GM19043 (cell line): ENCODE measurements at regions not wholly inside any gene's neighbourhood (a gene's known extent, or its start where the extent isn't known, plus 50 kb on each side); places are given as distances from the start of the nearest gene placed in this dataset.

Experiments
- ATAC-seq: cut with Tn5 transposase; IDR thresholded peaks from one replicate; pipeline ENCODE4 v1.9.1; 2021; ENCODE audit warnings: low read depth; ENCODE audit not compliant: unreplicated experiment

- no peak for ATAC-seq
Observed at GRCh38 chr14:97602438-97603117, 805.4 kb downstream of the VRK1 start.

- no peak for ATAC-seq
Observed at GRCh38 chr14:97603201-97603600, 806.0 kb downstream of the VRK1 start.

GRCh38 chr14:97604731-97605130 lies 807.5 kb downstream of the VRK1 start:
- no peak for ATAC-seq

- no peak for ATAC-seq
Observed at GRCh38 chr14:97618401-97618800, 821.2 kb downstream of the VRK1 start.

- ATAC-seq: no peak
Observed at GRCh38 chr14:97618917-97619690, 821.9 kb downstream of the VRK1 start.

GRCh38 chr14:97620066-97620465 lies 822.9 kb downstream of the VRK1 start:
- no peak for ATAC-seq

- no peak for ATAC-seq
Observed at GRCh38 chr14:97624985-97625384, 827.8 kb downstream of the VRK1 start.

- ATAC-seq: no peak
Observed at GRCh38 chr14:97625477-97625876, 828.3 kb downstream of the VRK1 start.

- ATAC-seq: no peak
Observed at GRCh38 chr14:97626088-97626487, 828.9 kb downstream of the VRK1 start.

- ATAC-seq: no peak
Observed at GRCh38 chr14:97630249-97630648, 833.1 kb downstream of the VRK1 start.

GRCh38 chr14:97633131-97633738 lies 836.1 kb downstream of the VRK1 start:
- no peak for ATAC-seq

GRCh38 chr14:97634751-97635150 lies 837.6 kb downstream of the VRK1 start:
- no peak for ATAC-seq

GRCh38 chr14:97638864-97639263 lies 841.7 kb downstream of the VRK1 start:
- ATAC-seq: no peak

GRCh38 chr14:97640031-97640430 lies 842.8 kb downstream of the VRK1 start:
- ATAC-seq: no peak

- ATAC-seq: no peak
Observed at GRCh38 chr14:97641827-97642226, 844.6 kb downstream of the VRK1 start.

GRCh38 chr14:97642631-97643030 lies 845.4 kb downstream of the VRK1 start:
- no peak for ATAC-seq

GRCh38 chr14:97644365-97644764 lies 847.2 kb downstream of the VRK1 start:
- ATAC-seq: no peak

GRCh38 chr14:97649752-97650151 lies 852.6 kb downstream of the VRK1 start:
- no peak for ATAC-seq

GRCh38 chr14:97655169-97655948 lies 858.2 kb downstream of the VRK1 start:
- ATAC-seq: no peak

GRCh38 chr14:97657609-97658008 lies 860.4 kb downstream of the VRK1 start:
- ATAC-seq: no peak
